Inferior parietal cortex (tissue), 1 donor: ENCODE measurements at regions not wholly inside any gene's neighbourhood (a gene's known extent, or its start where the extent isn't known, plus 50 kb on each side); places are given as distances from the start of the nearest gene placed in this dataset.

Source experiments
- DNase-seq: peaks from one replicate; pipeline ENCODE4 v3.0.0-alpha.2; 2016; ENCODE audit errors: extremely low spot score

DNA sequence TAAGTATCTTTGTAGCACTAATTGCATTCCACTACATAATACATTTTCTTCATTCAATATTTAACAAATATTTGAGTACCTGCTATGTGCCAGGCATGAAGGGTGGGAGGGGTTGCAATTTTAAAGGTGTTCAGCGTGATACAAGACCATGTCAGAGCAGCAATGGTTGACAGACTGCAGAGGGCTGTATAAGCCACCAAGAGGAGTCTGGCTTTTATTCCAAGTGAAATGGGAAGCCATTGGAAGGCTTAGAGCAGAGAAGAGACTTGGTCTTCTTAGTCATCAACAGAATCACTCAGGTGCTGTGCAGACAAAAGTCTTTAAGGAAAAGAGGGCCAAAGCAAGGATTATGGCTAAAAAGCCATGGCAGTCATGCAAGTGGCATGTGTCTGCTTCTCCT, 360.8 kb upstream of the ARID1B start:
- no peak for DNase-seq

DNA sequence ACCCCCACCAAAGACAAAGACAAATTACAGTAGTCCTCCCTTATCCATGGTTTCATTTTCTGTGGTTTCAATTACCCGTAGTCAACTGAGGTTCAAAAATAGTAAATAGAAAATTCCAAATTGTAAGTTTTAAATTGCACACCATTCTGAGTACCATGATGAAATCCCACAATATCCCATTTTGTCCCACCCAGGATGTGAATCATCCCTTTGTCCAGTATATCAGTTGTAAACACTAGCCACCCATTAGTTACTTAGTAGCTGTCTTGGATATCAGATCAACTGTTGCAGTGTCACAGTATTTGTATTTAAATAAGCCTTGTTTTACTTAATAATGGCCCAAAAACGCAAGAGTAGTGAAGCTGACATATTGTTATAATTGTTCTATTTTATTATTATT, 364.0 kb upstream of the ARID1B start:
- DNase-seq = no peak

DNA sequence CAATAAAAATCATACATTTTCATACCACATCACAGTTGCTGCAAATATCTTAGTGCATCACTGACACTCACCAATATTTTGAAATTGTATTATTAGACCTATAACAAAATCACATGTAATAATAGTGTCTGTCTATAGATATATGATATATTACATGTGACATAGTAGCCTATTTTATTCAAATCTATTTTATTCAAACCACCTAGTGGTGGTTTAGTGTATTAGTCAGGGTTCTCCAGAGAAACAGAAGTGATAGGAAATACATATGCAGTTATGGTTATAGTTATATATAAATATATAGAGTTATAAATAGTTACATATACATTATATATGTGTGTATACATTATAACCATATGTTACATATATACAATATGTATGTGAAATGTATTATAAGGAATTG, 366.5 kb upstream of the ARID1B start:
- DNase-seq = no peak

DNA sequence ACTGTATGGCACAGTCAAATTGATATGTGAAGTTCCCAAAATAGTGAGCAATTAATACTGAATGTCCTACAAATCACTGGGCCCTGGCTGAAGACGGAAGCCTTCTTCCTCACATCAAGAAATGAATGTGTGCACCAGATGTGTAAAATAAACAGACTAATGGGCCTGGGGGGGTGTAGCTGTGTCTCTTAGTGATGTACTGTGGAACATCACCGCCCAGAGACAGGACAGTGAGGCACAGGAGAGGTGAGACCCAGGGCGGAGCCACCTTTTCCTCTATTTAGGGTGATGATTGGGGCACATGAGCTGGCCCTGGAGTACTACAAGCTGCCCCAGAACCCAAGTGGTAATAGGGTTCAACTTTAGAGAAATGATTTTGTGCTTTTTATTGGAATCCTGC, 368.5 kb upstream of the ARID1B start:
- no peak for DNase-seq

DNA sequence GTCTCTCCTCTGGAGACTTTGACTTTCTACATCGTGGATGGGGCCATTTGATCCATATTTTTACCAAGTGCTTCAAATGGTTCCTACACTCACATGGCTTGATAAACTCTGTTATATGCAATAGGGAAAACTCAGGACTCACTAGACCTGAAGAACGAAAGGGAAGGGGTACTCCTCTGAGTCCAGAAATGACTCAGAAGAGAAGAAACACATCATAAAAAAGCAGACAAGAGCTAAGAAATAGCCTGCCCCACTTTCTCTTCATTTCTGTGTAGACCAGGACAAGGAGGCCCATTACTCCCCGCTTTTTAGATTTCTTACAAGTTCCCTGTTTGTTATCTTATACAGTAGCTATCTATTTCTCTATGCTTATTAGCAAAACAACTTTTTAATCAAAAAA, 369.8 kb upstream of the ARID1B start:
- no peak for DNase-seq

DNA sequence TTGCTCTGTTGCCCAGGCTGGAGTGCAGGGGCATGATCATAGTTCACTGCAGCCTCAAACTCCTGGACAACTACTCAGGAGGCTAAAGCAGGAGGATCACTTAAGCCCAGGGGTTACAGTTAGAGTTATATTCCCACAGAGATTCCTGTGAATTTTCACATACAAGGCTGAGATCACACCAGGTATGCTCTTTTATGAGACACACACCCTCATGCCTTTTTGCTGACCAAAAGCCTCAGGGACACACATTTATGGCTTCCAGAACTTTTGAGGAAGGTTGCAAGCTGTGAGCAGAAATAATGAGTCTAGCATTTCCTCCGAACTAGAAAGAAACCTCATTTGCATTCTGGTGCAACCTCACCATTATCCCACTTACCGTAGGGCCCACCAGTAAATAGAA, 370.5 kb upstream of the ARID1B start:
- no peak for DNase-seq

DNA sequence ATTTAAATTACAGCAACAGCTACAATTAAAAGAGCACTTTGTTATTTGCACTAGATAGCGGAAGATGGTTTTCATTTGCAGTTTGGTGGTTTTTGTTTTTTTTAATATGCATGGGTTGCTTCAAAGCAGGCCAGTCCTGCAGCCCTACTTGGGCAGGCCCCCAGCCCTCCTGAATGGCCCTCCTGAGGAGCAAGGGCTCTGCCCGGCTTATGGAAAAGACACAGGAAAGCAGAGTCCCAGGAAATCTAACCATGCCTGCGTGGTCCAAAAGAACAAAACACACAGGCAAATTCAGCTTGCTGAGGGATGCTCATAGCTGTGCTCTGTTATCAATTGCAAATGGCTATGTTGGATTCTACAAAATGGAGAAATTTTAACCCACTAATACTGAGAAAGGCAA, 371.1 kb upstream of the ARID1B start:
- no peak for DNase-seq

DNA sequence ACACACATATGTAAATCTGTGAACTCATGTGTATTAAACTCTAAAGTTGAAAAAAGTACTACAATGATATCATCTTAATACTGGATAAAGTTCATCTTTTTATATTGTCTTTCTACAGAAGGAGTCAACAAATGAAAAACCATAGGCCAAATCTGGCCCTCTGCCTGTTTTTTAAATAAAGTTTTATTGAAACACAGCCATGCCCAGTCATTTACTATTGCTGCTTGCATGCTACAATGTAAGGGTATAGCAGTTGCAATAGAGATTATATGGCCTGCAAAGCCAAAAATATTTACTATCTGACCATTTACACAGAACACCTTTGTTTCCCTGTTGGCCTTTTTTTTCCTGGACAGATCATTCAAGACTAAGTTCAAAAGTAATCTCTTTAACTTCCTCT, 374.6 kb upstream of the ARID1B start:
- DNase-seq = no peak

DNA sequence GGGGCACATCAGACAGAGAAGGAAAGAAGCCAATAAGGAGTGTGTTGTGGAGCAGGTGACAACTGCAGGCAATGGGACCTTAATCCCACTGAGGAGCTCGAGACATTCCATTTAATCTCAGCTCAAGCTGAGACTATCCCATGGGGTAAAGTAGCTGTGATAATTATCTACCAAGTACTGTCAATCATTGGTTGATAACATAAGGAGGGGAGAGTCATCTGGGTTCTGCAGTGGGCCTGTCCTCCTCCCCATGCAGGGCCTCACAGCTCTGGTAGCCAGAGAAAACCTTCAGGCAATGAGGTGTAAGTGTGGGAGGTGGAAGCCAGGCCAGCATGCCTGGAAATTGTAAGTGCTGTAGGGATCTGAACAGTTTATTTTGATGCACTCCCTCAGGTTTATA, 375.0 kb upstream of the ARID1B start:
- no peak for DNase-seq

DNA sequence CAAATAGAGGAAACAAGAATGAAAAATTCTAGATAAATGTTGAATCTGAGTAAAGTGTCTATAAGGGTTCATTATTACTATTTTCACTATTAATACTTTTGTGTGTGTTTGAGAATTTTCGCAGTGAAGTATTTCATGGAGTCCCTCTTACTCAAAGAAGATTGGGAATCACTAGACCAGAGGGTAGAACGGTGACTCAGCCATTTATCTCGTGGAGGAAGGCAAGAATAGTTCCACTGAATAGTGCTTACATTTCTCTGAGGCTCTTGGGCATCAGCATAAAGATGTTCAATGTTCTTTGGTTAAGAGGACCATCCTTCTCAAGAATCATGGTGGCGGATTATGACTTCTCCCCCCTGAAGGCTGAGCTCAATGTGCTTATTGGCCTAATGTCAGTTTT, 376.7 kb upstream of the ARID1B start:
- no peak for DNase-seq

DNA sequence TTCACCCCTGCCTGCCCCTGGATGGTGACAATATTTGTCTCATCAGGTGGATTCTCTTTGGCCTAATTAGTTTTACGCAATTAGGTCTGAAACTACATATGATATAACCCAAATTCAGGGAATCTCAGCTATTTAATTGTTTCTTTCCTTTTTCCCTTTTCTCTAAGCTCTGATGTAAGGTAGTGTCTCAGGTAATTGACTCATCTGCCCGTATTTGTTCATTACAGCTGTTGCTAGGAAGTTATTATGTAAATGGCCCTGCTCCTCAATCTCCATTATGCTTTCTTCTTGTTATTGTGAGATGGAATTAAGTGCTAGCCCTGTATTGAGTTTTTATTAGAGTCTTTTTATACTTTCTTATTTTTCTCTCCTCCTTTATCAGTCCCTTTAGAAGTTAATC, 378.2 kb upstream of the ARID1B start:
- no peak for DNase-seq

DNA sequence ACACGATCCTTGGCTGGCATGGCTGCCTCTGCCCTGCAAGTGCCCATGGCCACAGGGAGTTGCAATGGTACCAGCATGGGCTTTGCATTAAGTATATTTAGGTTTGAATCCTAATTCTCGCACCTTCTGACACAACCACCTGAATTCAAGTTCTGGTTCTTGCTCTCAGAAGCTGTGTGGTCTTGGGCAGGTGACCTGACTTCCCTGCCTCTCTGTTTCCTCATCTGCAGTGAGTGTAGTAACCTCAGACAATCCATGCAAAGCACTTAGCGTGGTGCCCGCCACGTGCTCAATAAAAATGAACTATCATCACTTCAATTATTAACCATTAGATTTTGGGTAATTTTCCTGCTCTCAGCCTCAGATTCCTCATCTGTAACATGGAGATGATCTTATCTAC, 378.8 kb upstream of the ARID1B start:
- no peak for DNase-seq

DNA sequence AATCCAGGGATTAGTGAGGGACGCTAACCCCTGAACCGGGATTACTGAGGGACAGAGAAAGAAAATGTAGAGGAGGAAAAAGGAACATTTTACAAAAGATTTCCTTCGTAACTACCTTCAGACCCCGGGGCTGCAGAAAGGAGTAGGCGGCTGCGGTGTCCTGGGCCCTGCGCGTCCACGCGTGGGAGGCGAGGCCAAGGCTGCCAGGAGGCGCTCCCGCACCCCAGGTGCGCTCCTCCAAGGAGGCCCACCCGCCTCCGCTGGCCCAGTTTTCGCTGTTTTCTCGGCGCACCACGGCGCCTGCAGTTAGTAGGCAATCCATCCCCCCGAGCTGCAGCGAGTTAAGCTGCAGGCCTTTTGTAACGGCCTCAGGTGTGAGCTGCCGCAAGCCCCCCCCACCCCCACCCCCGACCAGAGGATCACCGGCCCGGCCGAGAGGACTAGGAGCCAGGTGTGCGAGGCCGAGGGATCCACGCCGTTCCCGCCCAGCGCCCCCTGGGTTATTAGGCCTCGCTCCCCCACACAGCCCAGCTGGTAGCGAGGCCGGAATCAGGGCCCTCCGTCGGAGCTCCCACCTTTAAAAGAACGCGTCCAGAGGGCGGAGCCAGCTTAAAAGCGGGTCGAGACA, 380.3 kb upstream of the ARID1B start:
- DNase-seq = no peak

DNA sequence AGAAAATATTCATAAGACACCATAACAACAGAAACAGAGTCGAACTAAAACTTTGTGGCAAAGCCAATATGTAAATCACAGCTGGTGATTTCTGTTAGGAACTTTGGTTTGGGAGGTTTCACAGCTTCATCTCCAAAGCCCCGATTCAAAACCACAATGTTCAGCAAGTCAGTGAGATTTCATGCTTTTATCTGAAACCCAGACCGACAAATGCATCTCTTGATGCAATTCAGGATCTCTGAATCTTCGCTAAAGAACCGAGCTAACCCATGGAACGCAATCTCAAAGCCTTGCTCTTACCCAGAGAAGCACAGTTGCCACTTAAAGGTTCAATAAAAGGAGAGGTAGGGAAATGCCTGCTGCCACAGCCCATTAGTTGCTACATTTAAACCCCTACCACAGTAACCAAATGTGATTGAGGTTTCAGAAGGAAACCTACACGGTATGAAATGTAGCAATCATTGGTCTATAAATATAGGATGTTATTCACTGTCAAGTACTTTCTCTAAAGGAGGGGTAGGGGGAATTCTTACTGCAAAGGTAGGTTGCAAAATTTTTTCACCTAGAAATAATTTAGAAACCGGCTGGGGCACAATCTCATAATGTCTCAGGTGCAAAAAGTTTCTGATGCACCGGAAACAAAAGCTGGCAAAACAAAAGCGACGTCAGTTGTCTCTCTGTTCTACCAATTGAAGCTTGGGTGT, 381.0 kb upstream of the ARID1B start:
- DNase-seq = no peak

DNA sequence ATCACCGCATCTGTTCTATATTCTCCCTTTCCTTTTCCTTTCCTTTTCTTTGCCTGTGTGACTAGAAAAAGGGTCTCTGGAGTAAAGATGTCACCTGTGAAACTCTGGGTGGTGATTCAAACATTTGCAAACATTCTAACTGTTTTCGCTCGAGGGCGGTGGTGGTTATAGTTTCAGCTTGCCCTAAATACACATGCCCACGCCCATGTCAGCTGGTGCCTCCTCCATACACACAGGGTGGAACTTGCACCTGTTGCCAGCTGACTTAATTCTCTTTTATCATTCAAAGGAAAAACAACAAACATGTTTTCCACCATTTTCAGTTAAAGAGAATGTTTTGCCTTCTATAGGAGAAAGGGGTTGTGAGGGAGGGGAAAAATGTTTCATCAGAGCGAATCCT, 381.9 kb upstream of the ARID1B start:
- no peak for DNase-seq

DNA sequence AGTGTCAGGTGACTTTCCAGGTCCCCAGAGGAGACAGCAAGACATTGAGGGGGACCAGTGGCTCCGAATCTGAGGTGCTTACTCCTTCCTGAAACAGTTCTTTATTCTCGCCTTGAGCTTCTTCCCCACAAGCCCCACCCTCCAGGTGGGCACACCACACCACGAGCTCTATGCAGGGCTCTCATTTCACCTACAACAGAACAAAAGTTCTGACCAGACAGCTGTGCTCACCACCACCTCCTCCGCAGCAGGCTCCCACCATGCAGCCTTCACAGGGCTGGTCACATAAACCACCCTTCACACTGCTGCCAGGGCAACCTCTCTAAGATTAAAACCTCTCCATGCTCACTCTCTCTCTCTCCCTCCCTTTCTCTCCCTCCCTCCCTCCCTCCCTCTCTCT, 384.5 kb upstream of the ARID1B start:
- no peak for DNase-seq

DNA sequence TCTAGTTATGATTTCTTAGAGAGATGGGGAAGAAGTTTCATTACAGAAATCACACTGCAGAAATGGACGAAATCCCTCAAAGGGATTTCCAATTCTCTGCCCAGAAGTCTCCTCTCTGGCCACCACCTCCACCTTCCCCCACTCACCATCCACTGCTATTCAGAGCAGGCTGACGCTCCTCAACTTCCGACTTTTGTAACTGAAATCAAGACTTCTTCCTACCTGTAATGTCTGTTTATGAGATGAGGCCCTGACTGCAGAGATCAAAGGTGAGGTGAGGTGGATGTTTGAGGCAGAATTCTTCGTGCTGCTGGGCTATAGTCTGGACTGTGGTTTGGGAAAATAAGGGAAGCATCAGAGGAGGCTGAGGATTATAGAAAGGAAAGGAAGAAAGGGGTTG, 385.2 kb upstream of the ARID1B start:
- DNase-seq = no peak

DNA sequence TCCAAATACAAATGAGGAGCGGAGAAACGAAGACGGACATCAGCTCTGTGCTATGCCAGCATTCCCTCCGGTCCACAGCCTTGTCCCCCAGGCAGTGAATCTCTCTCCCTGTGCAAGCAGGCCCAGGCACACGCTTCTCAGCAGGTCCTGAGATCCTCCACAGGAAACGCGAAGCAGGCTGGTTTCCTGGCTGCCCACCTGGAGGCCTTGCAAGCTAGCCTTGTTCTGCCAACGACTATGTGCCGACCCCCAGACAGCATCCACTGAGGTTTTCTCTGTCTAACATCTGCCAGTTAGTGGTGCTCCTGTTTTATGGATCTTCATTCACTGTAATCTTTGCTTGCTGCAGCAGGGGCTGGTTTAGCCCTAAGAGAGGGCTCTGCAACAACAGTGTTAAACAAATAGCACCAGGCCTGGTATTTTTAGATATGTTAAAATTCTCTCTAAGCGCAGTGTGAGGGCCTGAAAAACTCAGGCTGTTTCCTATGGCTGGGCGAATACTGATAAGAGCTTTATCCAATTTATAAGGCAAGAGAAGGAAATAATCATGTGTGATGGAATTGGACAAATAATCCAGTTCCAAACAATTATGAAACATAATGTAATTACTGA, 386.0 kb upstream of the ARID1B start:
- no peak for DNase-seq

DNA sequence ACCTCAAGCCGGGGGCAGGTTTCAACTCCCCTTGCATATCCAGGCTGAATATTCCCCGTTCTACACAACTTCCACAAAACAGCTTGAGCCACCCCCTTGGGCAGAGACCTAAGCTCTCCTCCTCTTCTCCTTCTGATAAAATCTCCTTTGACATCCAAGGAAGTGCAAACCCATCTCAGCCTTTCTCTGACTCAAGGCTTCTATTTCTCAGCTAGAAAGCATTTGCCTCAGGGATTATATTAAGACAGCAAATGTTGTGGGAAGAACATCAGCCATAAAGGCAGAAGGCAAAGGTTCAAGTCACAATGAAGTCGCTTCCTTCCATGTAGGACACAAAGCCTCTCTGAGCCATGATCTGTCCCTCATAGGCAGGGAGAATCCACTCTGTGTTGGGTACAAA, 386.6 kb upstream of the ARID1B start:
- no peak for DNase-seq

DNA sequence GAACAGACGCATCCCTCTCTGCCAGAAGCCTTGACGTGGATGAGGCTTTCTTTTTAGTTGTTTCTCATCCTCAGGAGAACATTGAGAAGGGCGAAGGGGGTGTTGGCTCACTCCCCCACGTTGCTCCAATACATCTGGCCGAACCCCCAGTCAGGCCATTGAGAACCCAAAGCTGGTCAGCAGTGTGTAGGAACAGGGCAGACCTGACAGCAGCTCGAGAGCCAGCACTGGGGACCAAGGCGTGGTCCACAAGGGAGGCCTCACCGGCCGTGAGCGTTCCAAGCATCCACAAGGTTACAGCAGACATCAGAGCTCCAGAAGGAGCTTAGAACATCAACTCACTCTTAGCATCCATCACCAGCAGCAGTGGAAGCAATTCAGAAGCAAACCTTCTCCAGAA, 387.9 kb upstream of the ARID1B start:
- no peak for DNase-seq

DNA sequence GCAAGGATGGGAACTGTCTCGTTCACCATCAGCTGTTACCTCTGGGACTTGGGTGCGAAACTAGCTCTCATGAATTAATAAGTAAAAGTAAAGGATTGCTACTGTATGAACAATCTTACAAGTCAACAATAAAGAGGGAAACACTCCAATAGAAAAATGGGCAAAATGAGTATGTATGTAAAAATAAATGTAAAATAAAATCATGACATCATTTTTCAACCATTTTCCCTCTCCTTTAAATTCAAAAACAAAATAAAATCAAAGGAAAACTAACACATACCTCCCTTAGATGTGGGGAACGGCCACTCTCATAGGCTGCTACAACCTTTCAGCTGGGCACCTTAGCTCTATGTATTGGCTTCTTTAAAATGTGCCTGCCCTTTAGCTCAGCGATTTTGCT, 389.7 kb upstream of the ARID1B start:
- DNase-seq = no peak

DNA sequence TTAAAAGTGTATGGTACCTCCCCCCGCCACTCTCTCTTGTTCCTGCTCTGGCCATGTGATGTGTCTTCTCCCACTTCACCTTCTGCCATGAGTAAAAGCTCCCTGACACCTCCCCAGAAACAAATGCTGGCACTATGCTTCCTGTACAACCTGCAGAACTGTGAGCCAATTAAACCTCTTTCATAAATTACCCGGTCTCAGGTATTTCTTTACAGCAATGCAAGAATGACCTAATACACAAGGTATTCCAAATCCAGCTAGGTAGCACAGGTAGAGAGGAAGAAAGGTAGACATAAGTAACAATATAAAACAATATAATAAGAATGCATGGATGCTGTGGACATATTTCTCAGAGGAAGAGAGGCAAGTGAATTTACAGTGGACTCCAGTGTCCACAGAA, 394.1 kb upstream of the ARID1B start:
- no peak for DNase-seq

DNA sequence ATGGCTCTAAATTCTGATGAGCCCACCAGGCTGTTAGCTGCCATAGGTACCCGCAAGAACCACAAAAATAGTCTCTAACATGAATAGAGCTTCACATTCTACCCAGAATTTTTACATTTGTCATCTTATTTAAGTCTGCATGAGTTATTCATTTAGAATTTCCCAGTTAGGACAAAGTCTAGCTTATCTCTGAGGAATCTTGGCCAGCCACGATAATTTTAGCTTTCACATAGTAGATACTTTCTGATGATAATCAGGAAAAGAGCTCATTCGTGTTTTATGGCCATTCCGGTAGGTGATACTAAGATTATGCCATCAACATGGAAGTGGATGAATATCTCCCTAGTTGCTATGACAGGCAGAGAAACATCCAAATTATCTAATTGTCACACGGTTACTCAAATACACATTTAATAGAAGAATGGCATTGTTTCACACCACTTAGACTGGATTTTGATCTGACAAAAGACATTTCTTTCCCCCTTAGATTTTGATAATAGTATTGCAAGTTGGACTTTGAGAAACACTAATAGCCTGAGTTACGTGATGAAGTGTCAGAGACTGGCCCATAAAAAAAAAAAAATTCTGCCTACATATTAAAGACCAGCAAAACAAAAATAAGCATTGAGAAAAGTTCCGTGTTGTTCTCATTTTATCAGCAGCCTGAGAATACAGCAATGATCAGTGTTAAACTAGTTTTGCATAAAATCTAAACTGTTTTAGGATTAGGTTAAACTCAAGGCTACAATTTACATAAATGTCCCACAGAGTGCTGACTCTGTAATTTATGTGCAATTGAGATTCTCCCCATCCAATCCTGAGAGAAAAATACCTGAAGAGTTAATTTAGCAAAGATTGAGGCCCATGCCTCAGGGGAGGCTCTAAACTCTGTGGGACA, 397.5 kb upstream of the ARID1B start:
- no peak for DNase-seq
